T-helper 1 cell treated with Interleukin-12 subunit alpha and Interleukin-12 subunit beta and Interleukin-4 antibody, amounts not matched to agents 30 μg/mL and 1 μg/mL, for 36 hours (primary cell): ENCODE measurements at regions not wholly inside any gene's neighbourhood (a gene's known extent, or its start where the extent isn't known, plus 50 kb on each side); places are given as distances from the start of the nearest gene placed in this dataset.
A peak's percentile ranks its signal among the peaks of the same experiment; 100 is the strongest.
"Not testable (repeated sequence)": the region's sequence is repeated elsewhere in the genome, so short reads cannot be mapped to it uniquely, and the experiment has no call there.

Experiments
- H3K27ac Mint-ChIP-seq: one replicate; pipeline ENCODE4 v1.8.0; 2021; ENCODE audit warnings: mild to moderate bottlenecking, mixed read lengths
- H3K27me3 Mint-ChIP-seq: one replicate; pipeline ENCODE4 v1.8.0; 2021; ENCODE audit warnings: low read depth, mixed read lengths
- H3K36me3 Mint-ChIP-seq: one replicate; pipeline ENCODE4 v1.8.0; 2021; ENCODE audit warnings: low read depth, mixed read lengths
- H3K4me1 Mint-ChIP-seq: one replicate; pipeline ENCODE4 v1.8.0; 2021; ENCODE audit warnings: low read depth, mixed read lengths
- H3K4me3 Mint-ChIP-seq: one replicate; pipeline ENCODE4 v1.8.0; 2021; ENCODE audit warnings: mild to moderate bottlenecking, moderate library complexity, mixed read lengths
- H3K9me3 Mint-ChIP-seq: one replicate; pipeline ENCODE4 v1.8.0; 2021; ENCODE audit warnings: mixed read lengths

DNA sequence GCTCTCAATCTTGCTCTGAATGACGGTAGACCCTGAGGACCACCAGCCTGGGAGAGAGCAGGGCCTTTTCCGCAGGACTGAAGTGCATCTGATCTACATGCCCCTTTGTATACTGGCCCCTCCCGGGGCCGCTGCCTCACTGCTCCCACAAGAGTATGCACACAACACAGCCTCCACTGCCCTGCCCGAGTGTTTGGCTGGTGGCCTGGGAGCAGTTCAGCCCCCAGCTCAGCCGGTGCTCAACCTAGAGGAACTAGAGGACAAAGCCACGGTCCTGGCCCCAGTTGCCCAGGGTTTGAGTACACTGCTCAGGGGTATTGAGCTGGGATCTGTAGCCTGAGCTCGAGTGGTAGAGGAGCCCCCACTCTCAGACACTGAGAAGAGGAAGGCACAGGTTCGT lies 118.9 kb upstream of the CAB39 start:
- peaks cover 58% of the 10 kb centered on the region for H3K4me1 Mint-ChIP-seq
- no peak overlapping the region for H3K27ac Mint-ChIP-seq
- peaks cover 32% of the 10 kb centered on the region for H3K36me3 Mint-ChIP-seq
- no peak overlapping the region for H3K4me3 Mint-ChIP-seq
- H3K27me3 Mint-ChIP-seq, result no peaks in the 10 kb centered on the region
- peaks cover 36% of the 10 kb centered on the region for H3K9me3 Mint-ChIP-seq

GRCh38 chr2:230594286-230594840 lies 118.3 kb upstream of the CAB39 start:
- Mint-ChIP-seq H3K4me3 (no peak overlapping the region), H3K4me1 (peaks cover 59% of the 10 kb centered on the region), H3K9me3 (peaks cover 34% of the 10 kb centered on the region)

GRCh38 chr2:230599853-230600252 lies 112.8 kb upstream of the CAB39 start:
- Mint-ChIP-seq H3K4me1 (peaks cover 59% of the 10 kb centered on the region), H3K4me3 (peak overlapping the region; percentile 23), H3K27me3 (no peaks in the 10 kb centered on the region), H3K9me3 (peaks cover 44% of the 10 kb centered on the region), H3K36me3 (peaks cover 38% of the 10 kb centered on the region), H3K27ac (peak overlapping the region; percentile 10)

More at GRCh38 chr2:230594286-230594840, 118.3 kb upstream of the CAB39 start:
- Mint-ChIP-seq H3K36me3 (peaks cover 29% of the 10 kb centered on the region), H3K27me3 (no peaks in the 10 kb centered on the region), H3K27ac (peak overlapping the region; percentile 7)

GRCh38 chr2:230600285-230600684 lies 112.4 kb upstream of the CAB39 start:
- Mint-ChIP-seq H3K27me3 (no peaks in the 10 kb centered on the region), H3K4me3 (peak overlapping the region; percentile 52), H3K36me3 (peaks cover 41% of the 10 kb centered on the region), H3K9me3 (peaks cover 48% of the 10 kb centered on the region), H3K27ac (peak overlapping the region; percentile 64), H3K4me1 (peaks cover 62% of the 10 kb centered on the region)

- Mint-ChIP-seq H3K4me1 (peaks cover 65% of the 10 kb centered on the region), H3K36me3 (peaks cover 41% of the 10 kb centered on the region), H3K4me3 (peak overlapping the region; percentile 29), H3K27ac (peak overlapping the region; percentile 64), H3K9me3 (peaks cover 47% of the 10 kb centered on the region), H3K27me3 (no peaks in the 10 kb centered on the region)
Observed at GRCh38 chr2:230600881-230601280, 111.8 kb upstream of the CAB39 start.

DNA sequence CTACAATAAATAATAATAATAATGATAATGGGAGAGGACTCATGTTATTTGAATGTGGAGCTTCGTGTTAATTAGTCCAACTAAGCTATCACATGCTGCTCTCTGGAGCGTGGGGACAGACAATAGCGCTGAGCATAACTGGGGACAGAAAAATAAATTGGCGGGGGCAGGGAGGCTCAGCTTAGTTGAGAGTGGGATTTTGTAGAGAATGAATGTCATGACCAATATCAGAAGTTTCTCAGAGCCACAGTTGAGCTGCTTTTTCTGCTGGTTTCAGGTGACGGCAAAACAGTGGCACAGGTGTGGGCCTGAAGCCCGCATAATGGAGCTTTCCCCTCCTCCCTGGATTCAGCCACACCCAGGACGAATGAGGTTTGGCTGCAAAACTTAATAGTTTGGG lies 111.1 kb upstream of the CAB39 start:
- Mint-ChIP-seq H3K27ac (peak overlapping the region; percentile 73), H3K9me3 (peaks cover 48% of the 10 kb centered on the region), H3K4me3 (no peak overlapping the region), H3K4me1 (peaks cover 64% of the 10 kb centered on the region), H3K27me3 (no peaks in the 10 kb centered on the region), H3K36me3 (peaks cover 43% of the 10 kb centered on the region)

GRCh38 chr2:230602562-230603230 lies 109.9 kb upstream of the CAB39 start:
- Mint-ChIP-seq H3K27me3 (no peaks in the 10 kb centered on the region), H3K27ac (peak overlapping the region; percentile 92), H3K36me3 (peaks cover 48% of the 10 kb centered on the region), H3K9me3 (peaks cover 49% of the 10 kb centered on the region), H3K4me3 (peak overlapping the region; percentile 52), H3K4me1 (peaks cover 58% of the 10 kb centered on the region)

DNA sequence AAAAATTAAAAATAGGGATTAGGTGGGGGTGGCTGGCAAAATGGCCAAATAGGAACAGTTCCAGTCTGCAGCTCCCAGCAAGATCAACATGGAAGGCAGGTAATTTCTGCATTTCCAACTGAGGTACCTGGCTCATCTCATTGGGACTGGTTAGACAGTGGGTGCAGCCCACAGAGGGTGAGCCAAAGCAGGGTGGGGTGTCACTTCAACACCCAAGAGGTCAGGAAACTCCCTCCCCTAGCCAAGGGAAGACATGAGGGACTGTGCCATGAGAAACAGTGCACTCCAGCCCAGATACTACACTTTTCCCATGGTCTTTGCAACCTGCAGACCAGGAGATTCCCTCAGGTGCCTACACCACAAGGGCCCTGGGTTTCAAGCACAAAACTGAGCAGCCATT lies 109.3 kb upstream of the CAB39 start:
- H3K27me3 Mint-ChIP-seq, result not testable (repeated sequence)
- Mint-ChIP-seq H3K4me1 (peaks cover 54% of the 10 kb centered on the region), H3K27ac (peak overlapping the region; percentile 92), H3K36me3 (peaks cover 52% of the 10 kb centered on the region), H3K9me3 (peaks cover 49% of the 10 kb centered on the region), H3K4me3 (peak overlapping the region; percentile 52)

DNA sequence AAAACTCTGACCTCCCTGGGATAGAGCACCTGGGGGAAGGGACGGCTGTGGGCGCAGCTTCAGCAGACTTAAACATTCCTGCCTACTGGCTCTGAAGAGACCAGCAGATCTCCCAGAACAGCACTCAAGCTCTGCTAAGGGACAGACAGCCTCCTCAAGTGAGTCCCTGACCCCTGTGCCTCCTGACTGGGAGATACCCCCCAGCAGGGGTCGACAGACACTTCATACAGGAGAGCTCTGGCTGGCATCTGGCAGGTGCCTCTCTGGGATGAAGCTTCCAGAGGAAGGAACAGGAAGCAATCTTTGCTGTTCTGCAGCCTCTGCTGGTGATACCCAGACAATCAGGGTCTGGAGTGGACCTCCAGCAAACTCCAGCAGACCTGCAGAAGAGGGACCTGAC lies 108.5 kb upstream of the CAB39 start:
- H3K27me3 Mint-ChIP-seq, H3K4me3 Mint-ChIP-seq: not testable (repeated sequence)

GRCh38 chr2:230614040-230614439 lies 98.6 kb upstream of the CAB39 start:
- H3K27me3 Mint-ChIP-seq, result no peaks in the 10 kb centered on the region
- peaks cover 9% of the 10 kb centered on the region for H3K36me3 Mint-ChIP-seq
- no peak overlapping the region for H3K4me3 Mint-ChIP-seq
- H3K4me1 Mint-ChIP-seq, result peaks cover 45% of the 10 kb centered on the region
- peaks cover 7% of the 10 kb centered on the region for H3K9me3 Mint-ChIP-seq
- no peak overlapping the region for H3K27ac Mint-ChIP-seq

More for the DNA sequence above, 108.5 kb upstream of the CAB39 start:
- Mint-ChIP-seq H3K36me3 (peaks cover 58% of the 10 kb centered on the region), H3K9me3 (peaks cover 55% of the 10 kb centered on the region), H3K4me1 (peaks cover 48% of the 10 kb centered on the region), H3K27ac (peak overlapping the region; percentile 4)

- H3K36me3 Mint-ChIP-seq, result peaks cover 3% of the 10 kb centered on the region
- no peak overlapping the region for H3K4me3 Mint-ChIP-seq
- no peaks in the 10 kb centered on the region for H3K9me3 Mint-ChIP-seq
- H3K27ac Mint-ChIP-seq, result peak overlapping the region; percentile 69
- H3K4me1 Mint-ChIP-seq, result peaks cover 43% of the 10 kb centered on the region
- no peaks in the 10 kb centered on the region for H3K27me3 Mint-ChIP-seq
Observed at GRCh38 chr2:230614913-230615332, 97.7 kb upstream of the CAB39 start.

DNA sequence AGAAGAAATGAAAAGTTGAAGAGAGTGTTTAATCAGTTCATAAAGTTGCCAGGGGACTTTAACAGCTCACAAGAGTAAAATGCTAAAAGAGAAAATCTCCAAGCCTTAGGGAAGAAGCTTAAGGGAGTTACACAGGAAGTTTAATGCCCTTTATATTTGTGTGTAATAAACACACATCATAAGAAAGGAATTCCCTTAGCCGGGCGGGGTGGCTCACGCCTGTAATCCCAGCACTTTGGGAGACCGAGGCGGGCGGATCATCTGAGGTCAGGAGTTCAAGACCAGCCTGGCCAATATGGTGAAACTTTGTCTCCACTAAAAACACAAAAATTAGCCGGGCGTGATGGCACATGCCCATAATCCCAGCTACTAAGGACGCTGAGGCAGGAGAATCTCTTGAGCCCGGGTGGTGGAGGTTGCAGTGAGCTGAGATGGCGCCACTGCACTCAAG lies 95.4 kb upstream of the CAB39 start:
- H3K9me3 Mint-ChIP-seq, H3K36me3 Mint-ChIP-seq, H3K27ac Mint-ChIP-seq, H3K27me3 Mint-ChIP-seq, H3K4me3 Mint-ChIP-seq: not testable (repeated sequence)
- peaks cover 32% of the 10 kb centered on the region for H3K4me1 Mint-ChIP-seq

GRCh38 chr2:230619491-230619890 lies 93.2 kb upstream of the CAB39 start:
- H3K27ac Mint-ChIP-seq, result no peak overlapping the region
- H3K36me3 Mint-ChIP-seq, result peaks cover 8% of the 10 kb centered on the region
- no peak overlapping the region for H3K4me3 Mint-ChIP-seq
- H3K27me3 Mint-ChIP-seq, result no peaks in the 10 kb centered on the region
- H3K4me1 Mint-ChIP-seq, result peaks cover 19% of the 10 kb centered on the region
- H3K9me3 Mint-ChIP-seq, result peaks cover 18% of the 10 kb centered on the region

- H3K27me3 Mint-ChIP-seq, H3K27ac Mint-ChIP-seq, H3K4me3 Mint-ChIP-seq: not testable (repeated sequence)
- Mint-ChIP-seq H3K9me3 (peaks cover 22% of the 10 kb centered on the region), H3K36me3 (peaks cover 18% of the 10 kb centered on the region), H3K4me1 (peaks cover 22% of the 10 kb centered on the region)
Observed at GRCh38 chr2:230625220-230625619, 87.4 kb upstream of the CAB39 start.

- not testable (repeated sequence) for H3K27ac Mint-ChIP-seq, H3K4me3 Mint-ChIP-seq, H3K27me3 Mint-ChIP-seq
- peaks cover 17% of the 10 kb centered on the region for H3K36me3 Mint-ChIP-seq
- H3K4me1 Mint-ChIP-seq, result peaks cover 17% of the 10 kb centered on the region
- peaks cover 16% of the 10 kb centered on the region for H3K9me3 Mint-ChIP-seq
Observed at GRCh38 chr2:230627091-230627490, 85.6 kb upstream of the CAB39 start.
